HEK293 (cell line): ENCODE measurements at regions not wholly inside any gene's neighbourhood (a gene's known extent, or its start where the extent isn't known, plus 50 kb on each side); places are given as distances from the start of the nearest gene placed in this dataset.

Experiments
- CTCF ChIA-PET: fragments of 350-600 bp; formaldehyde crosslinking; extraction: SDS; loops from one replicate; lab custom pipeline; 2021; ENCODE audit warnings: antibody characterized with exemption; lab: Yijun Ruan, JAX
- POLR2A ChIA-PET: fragments of 300-600 bp; formaldehyde crosslinking; extraction: SDS; loops from one replicate; lab custom pipeline; 2020; ENCODE audit warnings: antibody characterized with exemption, inconsistent platforms; lab: Yijun Ruan, JAX
- H3K27ac ChIP-seq: fragments of 200-500 bp; sonication (Bioruptor generic); 2 replicates; pipeline ENCODE4 v1.5.1; 2014; ENCODE audit warnings: low read depth, low read length, control low read depth, inconsistent platforms; ENCODE audit errors: extremely low read depth
- H3K36me3 ChIP-seq, 2 experiments: fragments of 200-500 bp in 1 of 2; sonication (Bioruptor generic) in 1 of 2; 1 replicate in 1 of 2; 2 replicates in 1 of 2; pipeline ENCODE4 v1.5.1; 2014 to 2017; ENCODE audit warnings: inconsistent platforms in 2 of 2, low read length in 2 of 2; ENCODE audit not compliant: control insufficient read depth in 2 of 2, insufficient read depth in 1 of 2
- H3K4me1 ChIP-seq: fragments of 200-500 bp; sonication (Bioruptor generic); 2 replicates; pipeline ENCODE4 v1.5.1; 2014; ENCODE audit warnings: mild to moderate bottlenecking, low read length, inconsistent platforms; ENCODE audit not compliant: control insufficient read depth, insufficient read depth
- H3K4me3 ChIP-seq: 2 replicates; pipeline ENCODE4 v1.5.1; 2011; ENCODE audit warnings: low read depth, mild to moderate bottlenecking, control low read depth, low read length, moderate library complexity
- H3K9me3 ChIP-seq: fragments of 200-500 bp; sonication (Bioruptor generic); 2 replicates; pipeline ENCODE4 v1.5.1; 2014; ENCODE audit warnings: low read depth, low read length, inconsistent platforms; ENCODE audit not compliant: control insufficient read depth, insufficient read depth
- BCL11A ChIP-seq: fragments of 450-650 bp; formaldehyde crosslinking; IDR thresholded peaks from 2 replicates; pipeline ENCODE4 v1.5.1; 2016; ENCODE audit warnings: low read depth, missing biosample characterization, missing genetic modification characterization
- GLI4 ChIP-seq: fragments of 450-650 bp; formaldehyde crosslinking; IDR thresholded peaks from 2 replicates; pipeline ENCODE4 v1.5.1; 2016; ENCODE audit warnings: missing biosample characterization, missing genetic modification characterization
- KLF1 ChIP-seq: fragments of 450-650 bp; formaldehyde crosslinking; IDR thresholded peaks from 2 replicates; pipeline ENCODE4 v1.5.1; 2016; ENCODE audit warnings: missing biosample characterization, missing genetic modification characterization
- MEIS1 ChIP-seq: sonication (generic); formaldehyde crosslinking; IDR thresholded peaks from 2 replicates; pipeline ENCODE4 v1.8.1; 2022; ENCODE audit warnings: missing genetic modification reagents, mild to moderate bottlenecking, borderline replicate concordance
- SALL2 ChIP-seq: fragments of 450-650 bp; formaldehyde crosslinking; IDR thresholded peaks from 2 replicates; pipeline ENCODE4 v1.5.0; 2017; ENCODE audit warnings: missing biosample characterization, mild to moderate bottlenecking, missing genetic modification characterization, borderline replicate concordance
- SP2 ChIP-seq: fragments of 450-650 bp; formaldehyde crosslinking; IDR thresholded peaks from 2 replicates; pipeline ENCODE4 v1.5.1; 2016; ENCODE audit warnings: missing biosample characterization, missing genetic modification characterization
- YY2 ChIP-seq: fragments of 450-650 bp; formaldehyde crosslinking; IDR thresholded peaks from 2 replicates; pipeline ENCODE4 v1.5.1; 2016; ENCODE audit warnings: missing biosample characterization, missing genetic modification characterization
- ZBTB1 ChIP-seq: fragments of 450-650 bp; formaldehyde crosslinking; IDR thresholded peaks from 2 replicates; pipeline ENCODE4 v1.5.1; 2016; ENCODE audit warnings: missing biosample characterization, missing genetic modification characterization
- ZNF174 ChIP-seq: fragments of 450-650 bp; formaldehyde crosslinking; IDR thresholded peaks from 2 replicates; pipeline ENCODE4 v1.5.0; 2017; ENCODE audit warnings: missing biosample characterization, mild to moderate bottlenecking, missing genetic modification characterization
- ZNF184 ChIP-seq: fragments of 450-650 bp; IDR thresholded peaks from 2 replicates; pipeline ENCODE4 v1.5.1; 2018; ENCODE audit warnings: missing biosample characterization, mild to moderate bottlenecking, missing genetic modification characterization
- ZNF19 ChIP-seq: fragments of 450-650 bp; formaldehyde crosslinking; IDR thresholded peaks from 2 replicates; pipeline ENCODE4; 2016; ENCODE audit warnings: missing biosample characterization, missing genetic modification characterization, low read depth
- ZNF248 ChIP-seq: fragments of 450-650 bp; formaldehyde crosslinking; IDR thresholded peaks from 2 replicates; pipeline ENCODE4 v1.5.1; 2017; ENCODE audit warnings: missing biosample characterization, missing genetic modification characterization
- ZNF341 ChIP-seq: fragments of 450-650 bp; formaldehyde crosslinking; IDR thresholded peaks from 2 replicates; pipeline ENCODE4; 2016; ENCODE audit warnings: low read depth, missing biosample characterization, missing genetic modification characterization
- ZNF366 ChIP-seq: fragments of 450-650 bp; formaldehyde crosslinking; conservative IDR thresholded peaks from 2 replicates; pipeline ENCODE4 v1.5.1; 2016; ENCODE audit warnings: missing biosample characterization, missing genetic modification characterization
- ZNF48 ChIP-seq: fragments of 450-650 bp; formaldehyde crosslinking; IDR thresholded peaks from 2 replicates; pipeline ENCODE4 v1.5.1; 2016; ENCODE audit warnings: missing biosample characterization, missing genetic modification characterization
- ZNF514 ChIP-seq: fragments of 450-650 bp; formaldehyde crosslinking; IDR thresholded peaks from 2 replicates; pipeline ENCODE4 v1.5.1; 2016; ENCODE audit warnings: missing biosample characterization, missing genetic modification characterization
- ZNF555 ChIP-seq: fragments of 450-650 bp; formaldehyde crosslinking; conservative IDR thresholded peaks from 2 replicates; pipeline ENCODE4 v1.5.1; 2017; ENCODE audit warnings: missing biosample characterization, mild to moderate bottlenecking, missing genetic modification characterization, inconsistent platforms
- ZNF600 ChIP-seq: fragments of 450-650 bp; formaldehyde crosslinking; IDR thresholded peaks from 2 replicates; pipeline ENCODE4 v1.5.1; 2016; ENCODE audit warnings: missing biosample characterization, missing genetic modification characterization
- ZNF629 ChIP-seq: fragments of 450-650 bp; formaldehyde crosslinking; IDR thresholded peaks from 2 replicates; pipeline ENCODE4 v1.5.1; 2017; ENCODE audit warnings: missing biosample characterization, missing genetic modification characterization
- ZSCAN16 ChIP-seq: fragments of 450-650 bp; formaldehyde crosslinking; IDR thresholded peaks from 2 replicates; pipeline ENCODE4 v1.5.1; 2016; ENCODE audit warnings: missing biosample characterization, missing genetic modification characterization
- TF ChIP-seq, protein P1 (sequence below): fragments of 450-650 bp; formaldehyde crosslinking; IDR thresholded peaks from 2 replicates; pipeline ENCODE4 v1.5.1; 2017; ENCODE audit warnings: missing biosample characterization, missing genetic modification characterization
- TF ChIP-seq, protein P2 (sequence below): fragments of 450-650 bp; formaldehyde crosslinking; IDR thresholded peaks from 2 replicates; pipeline ENCODE4 v1.5.1; 2016; ENCODE audit warnings: missing biosample characterization, missing genetic modification characterization
- TF ChIP-seq, protein P3 (sequence below): fragments of 450-650 bp; IDR thresholded peaks from 2 replicates; pipeline ENCODE4 v1.5.1; 2018; ENCODE audit warnings: missing biosample characterization, mild to moderate bottlenecking, missing genetic modification characterization
- TF ChIP-seq, protein P4 (sequence below): fragments of 450-650 bp; formaldehyde crosslinking; IDR thresholded peaks from 2 replicates; pipeline ENCODE4; 2016; ENCODE audit warnings: missing biosample characterization, missing genetic modification characterization

DNA sequence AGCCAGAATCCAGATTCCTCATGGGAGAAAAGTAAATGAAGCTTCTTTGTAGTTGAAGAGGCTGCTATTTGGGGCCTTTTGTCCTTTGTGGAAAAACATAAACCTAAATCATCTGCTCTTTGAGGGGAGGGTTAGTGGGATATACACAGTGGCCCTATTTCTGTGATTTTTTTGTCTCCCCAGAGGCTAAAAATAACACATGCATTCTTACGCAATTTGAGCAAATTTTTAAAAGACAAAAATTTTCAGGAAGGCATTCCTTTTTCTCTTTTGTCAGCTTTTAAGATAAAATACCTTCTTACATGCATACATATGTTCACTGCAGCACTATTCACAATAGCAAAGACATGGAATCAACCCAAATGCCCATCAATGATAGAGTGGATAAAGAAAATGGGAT is 165.5 kb downstream of the AXIN2 start:
- Histone ChIP-seq H3K4me1 (no peaks in the 10 kb centered on the region), H3K27ac (no peak overlapping the region), H3K9me3 (no peaks in the 10 kb centered on the region), H3K4me3 (no peak overlapping the region), H3K36me3 (no peaks in the 10 kb centered on the region)
- POLR2A ChIA-PET = no interaction called here
- no peak for TF ChIP-seq GLI4
- TF ChIP-seq, protein P1, sequence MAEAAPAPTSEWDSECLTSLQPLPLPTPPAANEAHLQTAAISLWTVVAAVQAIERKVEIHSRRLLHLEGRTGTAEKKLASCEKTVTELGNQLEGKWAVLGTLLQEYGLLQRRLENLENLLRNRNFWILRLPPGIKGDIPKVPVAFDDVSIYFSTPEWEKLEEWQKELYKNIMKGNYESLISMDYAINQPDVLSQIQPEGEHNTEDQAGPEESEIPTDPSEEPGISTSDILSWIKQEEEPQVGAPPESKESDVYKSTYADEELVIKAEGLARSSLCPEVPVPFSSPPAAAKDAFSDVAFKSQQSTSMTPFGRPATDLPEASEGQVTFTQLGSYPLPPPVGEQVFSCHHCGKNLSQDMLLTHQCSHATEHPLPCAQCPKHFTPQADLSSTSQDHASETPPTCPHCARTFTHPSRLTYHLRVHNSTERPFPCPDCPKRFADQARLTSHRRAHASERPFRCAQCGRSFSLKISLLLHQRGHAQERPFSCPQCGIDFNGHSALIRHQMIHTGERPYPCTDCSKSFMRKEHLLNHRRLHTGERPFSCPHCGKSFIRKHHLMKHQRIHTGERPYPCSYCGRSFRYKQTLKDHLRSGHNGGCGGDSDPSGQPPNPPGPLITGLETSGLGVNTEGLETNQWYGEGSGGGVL (tag by site-specific recombination) = no peak
- CTCF ChIA-PET = interaction anchor here (0.7 kb wide), 1 partner anchor 118 kb away, joined by 3 read pairs; no protein-coding TSS in a partner anchor

DNA sequence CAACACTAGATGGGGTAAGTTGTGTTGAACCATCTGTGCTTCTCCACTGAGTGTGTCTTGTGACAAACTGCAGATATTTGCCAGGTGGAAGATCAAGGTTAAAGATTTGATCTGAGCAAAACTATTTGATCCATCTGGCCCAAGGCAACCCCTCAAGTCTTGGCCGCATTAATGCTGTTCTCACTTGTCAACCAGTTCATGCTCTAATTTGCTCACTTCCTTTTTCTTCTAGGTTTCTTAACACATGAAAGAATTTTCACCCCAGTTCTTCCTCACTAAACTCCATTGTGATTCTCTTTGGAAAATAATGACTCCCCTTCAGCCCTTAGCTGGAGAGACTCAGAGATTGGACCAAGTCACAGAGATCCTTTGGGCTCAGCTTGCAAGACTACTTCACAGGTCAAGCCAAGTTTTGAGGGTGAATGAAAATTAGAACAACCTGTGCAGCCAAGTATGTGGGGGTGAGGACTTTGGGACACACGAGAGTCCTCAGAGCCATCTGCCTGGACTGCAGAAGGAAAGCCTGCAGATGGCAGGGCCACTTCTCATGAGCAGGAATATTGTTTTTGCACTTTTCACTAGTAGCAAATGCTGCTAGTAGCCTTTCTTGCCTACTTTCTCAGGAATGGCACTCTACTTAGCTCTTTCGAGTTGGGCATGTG is 166.5 kb downstream of the AXIN2 start:
- CTCF ChIA-PET = no interaction called here
- H3K4me1 ChIP-seq = no peaks in the 10 kb centered on the region
- POLR2A ChIA-PET = no interaction called here

DNA sequence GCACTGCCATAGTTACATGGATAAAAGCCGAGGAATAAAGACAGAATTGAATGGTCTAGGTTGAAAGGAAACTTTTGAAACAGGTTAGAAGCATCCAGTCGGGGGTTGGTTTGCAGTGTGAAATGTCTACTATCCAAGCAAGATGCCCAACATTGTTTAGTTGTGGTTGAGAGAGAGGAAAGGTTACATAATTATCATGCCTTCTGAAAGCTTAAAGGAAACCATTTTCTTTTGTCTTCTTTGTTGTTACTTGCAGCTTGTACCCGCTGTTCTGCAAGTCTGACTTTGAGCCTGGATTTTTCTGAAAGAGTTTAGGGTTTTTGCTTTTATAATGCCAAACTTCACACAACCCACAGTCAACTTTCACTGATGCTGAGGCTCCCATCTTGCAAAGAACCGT is 167.9 kb downstream of the AXIN2 start:
- CTCF ChIA-PET = no interaction called here
- no peak overlapping the region for H3K27ac ChIP-seq
- H3K4me3 ChIP-seq = no peak overlapping the region
- no peaks in the 10 kb centered on the region for H3K36me3 ChIP-seq
- POLR2A ChIA-PET = interaction anchor here (0.6 kb wide), 1 partner anchor 957 kb away, joined by 4 read pairs; no protein-coding TSS in a partner anchor
- no peaks in the 10 kb centered on the region for H3K4me1 ChIP-seq
- H3K9me3 ChIP-seq = no peaks in the 10 kb centered on the region
- TF ChIP-seq, protein P2, sequence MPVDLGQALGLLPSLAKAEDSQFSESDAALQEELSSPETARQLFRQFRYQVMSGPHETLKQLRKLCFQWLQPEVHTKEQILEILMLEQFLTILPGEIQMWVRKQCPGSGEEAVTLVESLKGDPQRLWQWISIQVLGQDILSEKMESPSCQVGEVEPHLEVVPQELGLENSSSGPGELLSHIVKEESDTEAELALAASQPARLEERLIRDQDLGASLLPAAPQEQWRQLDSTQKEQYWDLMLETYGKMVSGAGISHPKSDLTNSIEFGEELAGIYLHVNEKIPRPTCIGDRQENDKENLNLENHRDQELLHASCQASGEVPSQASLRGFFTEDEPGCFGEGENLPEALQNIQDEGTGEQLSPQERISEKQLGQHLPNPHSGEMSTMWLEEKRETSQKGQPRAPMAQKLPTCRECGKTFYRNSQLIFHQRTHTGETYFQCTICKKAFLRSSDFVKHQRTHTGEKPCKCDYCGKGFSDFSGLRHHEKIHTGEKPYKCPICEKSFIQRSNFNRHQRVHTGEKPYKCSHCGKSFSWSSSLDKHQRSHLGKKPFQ (tag by site-specific recombination) = no peak
- TF ChIP-seq MEIS1 (no peak), ZNF19 (tag by site-specific recombination) (no peak), ZNF248 (no peak)
- TF ChIP-seq, protein P3, sequence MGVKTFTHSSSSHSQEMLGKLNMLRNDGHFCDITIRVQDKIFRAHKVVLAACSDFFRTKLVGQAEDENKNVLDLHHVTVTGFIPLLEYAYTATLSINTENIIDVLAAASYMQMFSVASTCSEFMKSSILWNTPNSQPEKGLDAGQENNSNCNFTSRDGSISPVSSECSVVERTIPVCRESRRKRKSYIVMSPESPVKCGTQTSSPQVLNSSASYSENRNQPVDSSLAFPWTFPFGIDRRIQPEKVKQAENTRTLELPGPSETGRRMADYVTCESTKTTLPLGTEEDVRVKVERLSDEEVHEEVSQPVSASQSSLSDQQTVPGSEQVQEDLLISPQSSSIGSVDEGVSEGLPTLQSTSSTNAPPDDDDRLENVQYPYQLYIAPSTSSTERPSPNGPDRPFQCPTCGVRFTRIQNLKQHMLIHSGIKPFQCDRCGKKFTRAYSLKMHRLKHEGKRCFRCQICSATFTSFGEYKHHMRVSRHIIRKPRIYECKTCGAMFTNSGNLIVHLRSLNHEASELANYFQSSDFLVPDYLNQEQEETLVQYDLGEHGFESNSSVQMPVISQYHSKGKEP (tag by site-specific recombination) = no peak

More for the DNA sequence above, 166.5 kb downstream of the AXIN2 start:
- no peaks in the 10 kb centered on the region for H3K9me3 ChIP-seq
- H3K36me3 ChIP-seq = no peaks in the 10 kb centered on the region
- H3K4me3 ChIP-seq = no peak overlapping the region
- no peak overlapping the region for H3K27ac ChIP-seq
- TF ChIP-seq ZBTB1 (tag by site-specific recombination) (no peak), ZSCAN16 (tag by site-specific recombination) (no peak), ZNF514 (tag by site-specific recombination) (no peak), ZNF341 (no peak), ZNF600 (tag by site-specific recombination) (no peak), MEIS1 (no peak), SP2 (tag by site-specific recombination) (no peak), ZNF174 (tag by site-specific recombination) (no peak), ZNF555 (tag by site-specific recombination) (no peak), ZNF184 (tag by site-specific recombination) (no peak), BCL11A (no peak), ZNF629 (tag by site-specific recombination) (no peak), ZNF366 (tag by site-specific recombination) (no peak), SALL2 (tag by site-specific recombination) (no peak), ZNF48 (tag by site-specific recombination) (no peak), YY2 (tag by site-specific recombination) (no peak), KLF1 (no peak)
- TF ChIP-seq, protein P4, sequence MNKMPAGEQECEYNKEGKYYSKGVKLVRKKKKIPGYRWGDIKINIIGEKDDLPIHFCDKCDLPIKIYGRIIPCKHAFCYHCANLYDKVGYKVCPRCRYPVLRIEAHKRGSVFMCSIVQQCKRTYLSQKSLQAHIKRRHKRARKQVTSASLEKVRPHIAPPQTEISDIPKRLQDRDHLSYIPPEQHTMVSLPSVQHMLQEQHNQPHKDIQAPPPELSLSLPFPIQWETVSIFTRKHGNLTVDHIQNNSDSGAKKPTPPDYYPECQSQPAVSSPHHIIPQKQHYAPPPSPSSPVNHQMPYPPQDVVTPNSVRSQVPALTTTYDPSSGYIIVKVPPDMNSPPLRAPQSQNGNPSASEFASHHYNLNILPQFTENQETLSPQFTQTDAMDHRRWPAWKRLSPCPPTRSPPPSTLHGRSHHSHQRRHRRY (tag by site-specific recombination) = no peak
